ENCODE measurements at regions not wholly inside any gene's neighbourhood (a gene's known extent, or its start where the extent isn't known, plus 50 kb on each side); places are given as distances from the start of the nearest gene placed in this dataset.

DNA sequence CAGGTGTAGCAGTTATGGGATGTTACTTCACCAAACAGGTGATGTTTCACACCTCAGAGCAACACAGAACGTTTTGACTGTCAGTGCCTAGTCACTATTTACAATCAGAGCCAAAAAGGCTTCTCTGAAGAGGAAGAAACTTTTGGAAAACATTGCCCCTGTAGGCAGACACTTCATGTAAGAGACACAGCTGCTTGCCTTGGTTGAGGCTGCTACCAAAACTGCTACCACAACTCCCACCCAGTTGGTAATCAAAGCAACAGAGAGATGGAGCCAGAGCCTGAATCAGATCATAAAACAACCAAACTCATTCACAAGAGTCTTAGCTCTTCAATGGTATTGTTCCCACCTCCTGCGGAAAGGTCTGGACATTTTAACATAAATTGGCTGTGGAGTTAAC is 61.0 kb downstream of the CTSL start:
- H3K4me3 ChIP-seq (IDR thresholded peaks at IDR 0.05; ENCODE audit: insufficient read depth, low read depth, low read length): no peak overlapping the region
- H4K20me1 ChIP-seq (ENCODE audit: insufficient read depth): no peaks in the 10 kb centered on the region
- no peak overlapping the region for H3K9ac ChIP-seq
- H3K4me1 ChIP-seq (ENCODE audit: low read depth, poor library complexity, severe bottlenecking): no peaks in the 10 kb centered on the region
- no peak overlapping the region for H3K4me2 ChIP-seq
- TF ChIP-seq, protein P1, sequence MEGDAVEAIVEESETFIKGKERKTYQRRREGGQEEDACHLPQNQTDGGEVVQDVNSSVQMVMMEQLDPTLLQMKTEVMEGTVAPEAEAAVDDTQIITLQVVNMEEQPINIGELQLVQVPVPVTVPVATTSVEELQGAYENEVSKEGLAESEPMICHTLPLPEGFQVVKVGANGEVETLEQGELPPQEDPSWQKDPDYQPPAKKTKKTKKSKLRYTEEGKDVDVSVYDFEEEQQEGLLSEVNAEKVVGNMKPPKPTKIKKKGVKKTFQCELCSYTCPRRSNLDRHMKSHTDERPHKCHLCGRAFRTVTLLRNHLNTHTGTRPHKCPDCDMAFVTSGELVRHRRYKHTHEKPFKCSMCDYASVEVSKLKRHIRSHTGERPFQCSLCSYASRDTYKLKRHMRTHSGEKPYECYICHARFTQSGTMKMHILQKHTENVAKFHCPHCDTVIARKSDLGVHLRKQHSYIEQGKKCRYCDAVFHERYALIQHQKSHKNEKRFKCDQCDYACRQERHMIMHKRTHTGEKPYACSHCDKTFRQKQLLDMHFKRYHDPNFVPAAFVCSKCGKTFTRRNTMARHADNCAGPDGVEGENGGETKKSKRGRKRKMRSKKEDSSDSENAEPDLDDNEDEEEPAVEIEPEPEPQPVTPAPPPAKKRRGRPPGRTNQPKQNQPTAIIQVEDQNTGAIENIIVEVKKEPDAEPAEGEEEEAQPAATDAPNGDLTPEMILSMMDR (conservative IDR thresholded peaks at IDR 0.05; ENCODE audit: low read depth, low read length): no peak
- no peak overlapping the region for H3K27ac ChIP-seq
- H2AFZ ChIP-seq (ENCODE audit: low read depth): no peak overlapping the region
- H3K79me2 ChIP-seq (ENCODE audit: insufficient read depth, low read depth): no peaks in the 10 kb centered on the region
- H3K27me3 ChIP-seq (ENCODE audit: insufficient read depth, low read depth): no peaks in the 10 kb centered on the region
- no peaks in the 10 kb centered on the region for H3K36me3 ChIP-seq (ENCODE audit: insufficient read depth)

DNA sequence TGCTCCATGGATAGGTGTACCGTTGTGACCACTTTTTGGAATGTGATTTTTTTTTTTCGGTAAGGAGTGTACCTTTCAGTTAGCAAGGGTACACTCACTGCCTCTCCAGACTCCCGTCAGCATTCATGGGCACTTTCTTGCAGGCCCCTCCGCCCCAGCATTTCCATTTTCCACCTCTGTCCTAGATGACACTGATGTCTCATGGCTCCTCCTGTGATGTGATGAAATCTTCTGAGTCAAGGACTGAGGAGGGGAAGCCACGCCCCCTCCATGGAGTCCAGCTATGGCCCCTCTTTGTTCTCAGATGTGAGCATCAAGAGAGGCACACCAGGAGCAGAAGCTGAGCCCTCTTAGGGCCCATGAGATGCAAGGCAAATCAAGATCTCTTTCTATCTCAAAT is 61.8 kb downstream of the CTSL start:
- Histone ChIP-seq H3K27ac (no peak overlapping the region), H2AFZ (ENCODE audit: low read depth) (no peak overlapping the region), H4K20me1 (ENCODE audit: insufficient read depth) (no peaks in the 10 kb centered on the region), H3K4me3 (IDR thresholded peaks at IDR 0.05; ENCODE audit: insufficient read depth, low read depth, low read length) (no peak overlapping the region), H3K4me1 (ENCODE audit: low read depth, poor library complexity, severe bottlenecking) (peaks cover 3% of the 10 kb centered on the region), H3K4me2 (no peak overlapping the region), H3K36me3 (ENCODE audit: insufficient read depth) (no peaks in the 10 kb centered on the region), H3K79me2 (ENCODE audit: insufficient read depth, low read depth) (no peaks in the 10 kb centered on the region), H3K9ac (no peak overlapping the region), H3K27me3 (ENCODE audit: insufficient read depth, low read depth) (no peaks in the 10 kb centered on the region)
- TF ChIP-seq, protein P1 (conservative IDR thresholded peaks at IDR 0.05; ENCODE audit: low read depth, low read length): no peak

DNA sequence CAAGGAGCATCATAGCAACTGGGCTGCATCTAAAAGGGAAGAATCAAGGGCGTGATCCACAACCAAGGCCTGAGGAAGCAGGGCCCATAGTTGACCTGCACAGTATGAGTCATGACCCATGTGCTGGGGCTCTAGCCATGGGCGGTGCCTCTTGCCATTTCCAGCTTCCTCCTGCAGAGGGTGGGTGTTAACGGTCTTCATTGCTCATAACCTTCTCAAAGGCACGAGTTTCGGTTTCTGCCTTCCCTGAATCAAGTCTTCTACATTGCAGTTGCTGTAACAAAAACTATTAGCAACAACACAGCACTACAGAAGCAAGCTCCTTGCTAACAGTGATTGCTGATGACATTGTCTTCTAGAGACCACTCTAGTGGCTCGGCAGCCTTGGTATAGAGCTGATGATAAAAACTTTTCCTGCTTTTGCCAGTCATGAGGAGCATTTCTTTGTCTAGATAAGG is 66.9 kb downstream of the CTSL start:
- no peak overlapping the region for H3K9ac ChIP-seq
- peaks cover 8% of the 10 kb centered on the region for H3K4me1 ChIP-seq (ENCODE audit: low read depth, poor library complexity, severe bottlenecking)
- TF ChIP-seq, protein P1 (conservative IDR thresholded peaks at IDR 0.05; ENCODE audit: low read depth, low read length): no peak
- H2AFZ ChIP-seq (ENCODE audit: low read depth): no peak overlapping the region
- H3K27me3 ChIP-seq (ENCODE audit: insufficient read depth, low read depth): no peaks in the 10 kb centered on the region
- H4K20me1 ChIP-seq (ENCODE audit: insufficient read depth): no peaks in the 10 kb centered on the region
- H3K4me3 ChIP-seq (IDR thresholded peaks at IDR 0.05; ENCODE audit: insufficient read depth, low read depth, low read length): no peak overlapping the region
- H3K79me2 ChIP-seq (ENCODE audit: insufficient read depth, low read depth): no peaks in the 10 kb centered on the region
- H3K27ac ChIP-seq: no peak overlapping the region
- no peaks in the 10 kb centered on the region for H3K36me3 ChIP-seq (ENCODE audit: insufficient read depth)
- no peak overlapping the region for H3K4me2 ChIP-seq

DNA sequence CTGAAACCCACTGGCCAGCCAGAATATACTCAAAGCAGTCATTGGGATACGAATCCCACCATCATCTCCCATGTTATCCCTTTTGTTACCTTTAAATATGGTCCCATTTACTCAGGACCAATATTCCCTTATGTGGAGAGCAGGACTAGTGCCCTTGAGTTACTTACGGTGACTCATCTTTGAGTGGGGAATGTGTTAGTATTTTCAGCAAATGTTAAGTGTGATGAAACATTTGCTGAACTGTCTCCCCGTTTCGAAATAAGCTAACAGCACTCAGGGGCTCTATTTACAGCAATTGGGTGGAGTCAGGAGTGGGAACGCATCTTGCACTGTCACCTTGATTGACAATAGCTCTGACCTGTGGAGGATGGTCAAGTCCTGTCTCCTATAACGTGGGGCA is 67.4 kb downstream of the CTSL start:
- H4K20me1 ChIP-seq (ENCODE audit: insufficient read depth): no peaks in the 10 kb centered on the region
- H3K79me2 ChIP-seq (ENCODE audit: insufficient read depth, low read depth): no peaks in the 10 kb centered on the region
- TF ChIP-seq, protein P1 (conservative IDR thresholded peaks at IDR 0.05; ENCODE audit: low read depth, low read length): no peak
- no peak overlapping the region for H3K9ac ChIP-seq
- peaks cover 8% of the 10 kb centered on the region for H3K4me1 ChIP-seq (ENCODE audit: low read depth, poor library complexity, severe bottlenecking)
- H3K36me3 ChIP-seq (ENCODE audit: insufficient read depth): no peaks in the 10 kb centered on the region
- no peak overlapping the region for H3K4me2 ChIP-seq
- no peak overlapping the region for H3K4me3 ChIP-seq (IDR thresholded peaks at IDR 0.05; ENCODE audit: insufficient read depth, low read depth, low read length)
- H3K27ac ChIP-seq: no peak overlapping the region
- no peaks in the 10 kb centered on the region for H3K27me3 ChIP-seq (ENCODE audit: insufficient read depth, low read depth)
- no peak overlapping the region for H2AFZ ChIP-seq (ENCODE audit: low read depth)

Data from KMS-11 (cell line).